Glomerular visceral epithelial cell (primary cell): ENCODE measurements at regions not wholly inside any gene's neighbourhood (a gene's known extent, or its start where the extent isn't known, plus 50 kb on each side); places are given as distances from the start of the nearest gene placed in this dataset.
"Not testable (repeated sequence)": the region's sequence is repeated elsewhere in the genome, so short reads cannot be mapped to it uniquely, and the experiment has no call there.

Experiments
- DNase-seq: peaks from one replicate; pipeline ENCODE4 v3.0.0-alpha.2; 2016; ENCODE audit errors: extremely low spot score

DNA sequence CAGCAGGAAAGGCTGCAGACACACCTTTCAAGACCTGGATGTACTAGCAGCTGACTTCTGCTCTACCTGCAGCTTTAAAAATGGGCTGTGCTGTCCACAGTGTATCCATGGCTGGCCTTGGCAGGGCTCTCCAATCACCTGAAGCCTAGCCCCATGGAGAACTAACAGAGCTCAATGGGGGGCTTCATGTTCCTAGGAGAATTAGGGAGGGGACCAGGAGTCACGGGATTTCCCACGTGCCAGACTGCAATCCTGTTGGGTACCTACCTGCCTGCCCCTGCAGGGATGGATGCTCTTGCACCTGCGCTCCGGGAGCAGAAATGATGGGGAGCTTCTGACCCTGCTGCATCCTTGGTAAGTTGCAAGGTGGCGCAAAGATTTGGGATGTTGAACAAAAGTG lies 462.1 kb downstream of the ICE1 start:
- DNase-seq, result no peak

DNA sequence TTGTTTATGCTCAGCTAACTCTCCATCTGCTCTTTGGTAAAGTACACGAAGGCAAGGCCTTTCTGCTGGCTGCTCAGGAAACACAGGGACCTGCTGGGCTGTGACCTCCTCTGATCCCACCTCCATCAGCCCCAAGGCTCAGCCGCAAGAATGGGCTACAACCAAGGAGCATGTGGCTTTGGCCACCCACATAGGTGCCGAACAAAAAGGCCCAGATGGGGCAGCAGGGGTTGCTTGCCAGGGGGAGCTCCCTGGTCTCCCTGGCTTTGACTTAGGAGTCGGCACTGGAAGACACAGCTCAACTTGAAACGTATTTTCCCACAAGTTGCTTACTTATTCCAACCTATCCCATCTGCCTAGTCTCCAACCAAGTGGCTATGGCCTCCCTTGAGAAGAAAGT lies 461.1 kb downstream of the ICE1 start:
- no peak for DNase-seq

DNA sequence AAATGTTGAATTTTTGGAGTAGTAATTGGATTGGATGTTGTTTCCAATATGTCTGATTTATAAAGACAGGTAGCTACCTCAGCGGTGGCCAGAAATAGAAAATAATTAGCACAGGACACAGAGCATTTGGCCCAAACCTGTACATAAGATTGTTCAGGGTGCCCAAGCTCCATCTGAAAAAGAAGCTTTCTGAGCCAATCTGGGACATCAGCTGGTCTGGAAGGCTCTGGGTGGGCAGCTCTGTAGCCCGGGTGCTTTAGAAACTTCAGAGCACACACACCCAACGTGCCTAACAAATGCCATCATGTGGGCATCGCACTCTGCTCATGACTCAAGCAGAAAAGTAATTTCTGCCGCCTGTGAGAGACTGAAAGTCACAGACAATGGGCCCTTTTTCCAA lies 460.7 kb downstream of the ICE1 start:
- DNase-seq, result no peak

DNA sequence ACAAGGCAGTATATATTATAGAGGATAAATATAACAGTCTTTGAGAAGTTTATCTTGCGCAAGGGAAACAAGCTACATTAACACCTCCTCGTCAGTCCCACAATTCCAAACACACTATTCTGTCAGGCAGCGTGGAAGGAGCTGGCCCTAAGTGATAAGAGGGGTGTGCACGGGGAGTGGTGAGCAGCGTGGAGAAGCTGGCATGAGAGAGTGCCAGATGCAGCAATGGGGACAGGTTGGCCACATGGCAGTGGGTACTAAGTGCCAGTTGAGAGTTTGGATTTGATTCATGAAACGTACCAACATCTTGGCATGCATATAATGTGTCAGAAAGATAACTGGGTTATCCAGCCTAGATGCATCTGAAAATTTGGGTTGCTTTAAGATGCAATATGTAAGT lies 460.2 kb downstream of the ICE1 start:
- no peak for DNase-seq

DNA sequence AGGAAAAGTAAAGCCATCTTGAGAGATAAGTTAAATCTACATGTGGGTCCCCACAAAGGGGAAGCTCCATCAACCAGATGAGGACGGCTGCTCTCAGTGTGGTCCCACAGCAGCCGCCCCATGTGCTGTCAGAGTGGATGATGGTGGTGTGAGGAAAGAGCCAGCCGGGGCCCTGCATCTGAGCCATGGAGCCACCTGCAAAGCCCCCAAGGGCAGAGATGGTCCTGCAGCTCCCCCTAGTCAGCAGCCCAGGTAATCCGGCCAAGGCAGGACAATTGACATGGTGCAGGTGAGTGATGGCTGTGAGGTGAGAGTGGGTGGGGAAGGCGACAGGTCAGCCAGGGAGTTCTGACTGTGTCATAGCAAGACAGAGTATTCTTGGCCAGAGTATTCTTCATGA lies 458.8 kb downstream of the ICE1 start:
- no peak for DNase-seq

DNA sequence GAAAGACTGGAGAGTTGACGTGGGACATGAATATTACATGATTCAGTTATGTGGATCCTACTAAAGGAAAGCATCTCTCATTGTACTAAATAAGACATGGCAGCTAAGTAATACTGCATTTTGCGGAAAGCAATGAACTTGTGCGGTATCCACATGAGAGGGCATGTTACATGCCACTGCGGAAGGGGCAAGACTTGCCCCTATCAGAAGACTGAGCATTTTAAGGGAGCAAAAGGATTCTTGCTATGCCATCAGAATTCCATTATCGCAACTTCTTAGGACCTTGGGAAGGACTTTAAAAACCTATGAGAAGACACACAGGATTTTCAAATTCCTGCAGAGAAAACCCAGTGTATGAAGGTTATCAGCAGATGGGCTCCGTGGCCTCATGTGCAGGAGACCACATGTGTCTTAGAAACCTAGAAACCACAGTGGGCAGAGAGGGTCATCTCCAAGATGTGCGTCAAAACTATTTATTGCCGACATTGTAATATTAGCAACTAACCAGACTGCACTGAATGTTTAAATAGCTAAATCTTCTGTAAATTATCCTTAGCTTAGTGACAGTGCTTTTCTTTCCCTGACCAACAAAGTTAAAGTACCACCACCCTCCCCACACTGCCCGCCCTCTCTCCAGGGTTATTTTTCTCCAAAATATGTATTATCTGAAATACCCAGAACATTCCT lies 457.7 kb downstream of the ICE1 start:
- DNase-seq, result no peak

DNA sequence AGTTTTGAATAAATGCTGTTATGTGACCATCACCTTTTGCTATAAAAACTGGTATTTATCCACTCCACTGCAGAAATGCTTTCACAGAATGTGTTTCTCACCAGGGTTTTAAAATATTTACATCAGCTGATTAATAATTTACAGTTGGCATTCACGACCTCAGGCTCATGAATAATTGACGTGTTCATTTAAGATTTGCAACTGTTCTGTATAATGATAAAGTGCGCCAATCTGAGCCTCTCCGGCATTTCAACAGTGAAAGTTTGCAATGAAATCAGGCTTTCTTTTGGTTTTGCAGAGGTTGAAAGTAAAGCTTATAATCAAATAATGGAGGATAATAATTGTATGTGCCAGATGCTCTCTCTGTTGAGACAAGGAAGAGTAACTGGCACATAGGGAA lies 434.9 kb downstream of the ICE1 start:
- no peak for DNase-seq

DNA sequence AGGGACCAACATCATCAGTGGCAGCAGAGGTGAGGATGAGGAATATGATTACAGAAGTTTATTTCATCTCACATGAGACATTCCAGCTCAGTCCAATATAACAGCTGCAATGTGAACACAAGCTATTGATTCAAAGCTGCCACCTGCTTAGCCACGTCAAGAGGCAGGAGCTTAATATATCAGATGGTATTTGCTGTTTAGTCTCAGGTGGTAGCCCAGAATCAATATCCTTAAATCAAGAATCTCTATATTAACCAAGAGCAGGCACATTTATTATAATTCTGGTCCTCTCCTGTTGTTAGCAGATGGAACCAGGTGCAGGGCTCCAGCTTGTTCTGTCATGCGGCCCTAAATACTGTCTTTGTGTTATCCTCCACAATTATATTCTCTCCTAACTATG lies 431.6 kb downstream of the ICE1 start:
- DNase-seq, result no peak

DNA sequence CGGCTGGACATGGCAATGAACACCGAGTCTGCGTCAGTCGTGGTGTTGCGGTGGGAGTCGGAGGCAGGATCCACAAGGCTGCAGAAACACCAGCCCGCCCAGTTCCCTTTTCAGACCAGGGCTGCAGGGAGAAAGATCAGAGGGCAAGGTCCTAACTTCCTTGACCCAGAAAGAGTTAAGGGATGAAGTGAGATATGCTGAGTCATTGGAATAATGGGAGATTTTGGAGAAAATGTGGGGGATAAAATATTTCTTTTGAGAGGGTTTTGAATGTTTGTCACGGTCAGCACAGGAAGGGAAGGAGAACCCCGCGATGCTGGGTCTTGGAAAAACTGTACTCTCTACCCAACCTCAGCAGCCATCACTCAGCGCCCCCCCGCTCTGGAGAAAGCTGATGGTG lies 416.0 kb downstream of the ICE1 start:
- DNase-seq, result no peak

DNA sequence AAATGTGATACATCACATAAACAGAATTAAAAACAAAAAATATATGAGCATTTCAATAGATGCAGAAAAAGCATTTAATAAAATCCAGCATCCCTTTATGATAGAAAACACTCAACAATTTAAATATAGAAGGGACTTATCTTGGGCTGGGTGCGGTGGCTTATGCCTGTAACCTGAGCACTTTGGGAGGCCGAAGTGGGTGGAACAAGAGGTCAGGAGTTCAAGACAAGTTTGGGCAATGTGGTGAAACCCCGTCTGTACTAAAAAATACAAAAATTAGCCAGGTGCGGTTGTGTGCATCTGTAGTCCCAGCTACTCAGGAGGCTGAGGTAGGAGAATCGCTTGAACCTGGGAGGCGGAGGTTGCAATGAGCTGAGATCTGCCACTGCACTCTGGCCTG lies 409.1 kb downstream of the ICE1 start:
- DNase-seq, result not testable (repeated sequence)

DNA sequence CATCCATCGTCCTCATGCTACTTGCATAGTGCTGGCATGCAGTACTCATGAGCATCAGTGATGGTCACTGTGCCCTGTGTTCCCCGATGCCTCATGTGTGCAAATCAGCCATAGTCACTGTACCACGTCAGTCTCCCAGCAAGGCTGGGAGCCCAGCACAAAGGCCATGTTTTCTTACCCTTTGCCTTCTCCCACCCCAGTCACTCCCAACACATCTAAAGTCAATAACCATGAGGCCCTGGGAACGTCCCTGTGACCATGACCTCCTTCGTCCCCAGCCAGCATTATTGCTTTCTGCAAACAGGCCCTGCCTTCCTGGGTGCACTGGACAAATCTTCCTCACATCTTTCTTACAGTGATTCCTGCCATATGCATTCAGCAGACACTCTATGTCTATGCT lies 406.1 kb downstream of the ICE1 start:
- no peak for DNase-seq

DNA sequence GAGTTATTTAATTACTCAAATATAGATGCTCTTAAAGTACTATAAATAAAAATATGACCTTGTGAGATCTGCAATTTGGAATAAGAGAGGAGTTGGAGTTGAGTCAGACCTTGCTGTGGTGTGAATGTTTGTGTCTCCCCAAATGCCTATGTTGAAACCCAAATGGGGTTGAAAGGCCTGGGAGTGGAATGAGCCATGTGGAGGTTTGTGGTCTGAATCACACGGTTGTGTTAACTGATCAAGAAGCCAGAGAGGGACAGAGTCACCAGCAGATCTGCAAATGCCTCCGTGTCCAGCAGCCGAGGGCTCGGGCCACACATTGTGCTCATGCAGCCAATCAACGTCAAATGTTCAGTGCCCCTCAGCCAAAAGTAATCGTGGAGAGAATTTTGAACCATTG lies 404.4 kb downstream of the ICE1 start:
- peak; percentile 14 for DNase-seq

DNA sequence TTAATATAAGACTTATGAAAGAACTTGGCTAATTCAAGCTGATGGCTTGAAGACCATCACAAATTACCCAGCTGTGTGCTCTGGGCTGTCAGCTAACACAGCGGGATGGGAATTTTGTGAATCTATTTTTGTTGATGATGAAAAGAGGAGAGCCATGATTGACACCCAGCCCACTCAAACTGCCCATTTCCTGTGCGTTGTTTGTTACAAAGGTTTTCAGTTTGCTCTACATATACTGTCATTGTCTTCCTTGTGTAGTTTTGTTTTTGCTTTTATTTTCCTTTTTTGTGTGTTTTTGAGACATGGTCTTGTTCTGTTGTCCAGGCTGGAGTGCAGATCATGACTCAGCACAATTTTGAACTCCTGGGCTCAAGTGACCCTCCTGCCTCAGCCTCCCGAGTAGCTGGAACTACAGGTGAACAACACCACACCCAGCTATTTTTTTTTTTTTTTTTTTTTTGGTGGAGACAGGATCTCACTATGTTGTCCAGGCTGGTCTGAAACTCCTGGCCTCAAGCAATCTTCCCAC lies 400.3 kb downstream of the ICE1 start:
- DNase-seq, result no peak

DNA sequence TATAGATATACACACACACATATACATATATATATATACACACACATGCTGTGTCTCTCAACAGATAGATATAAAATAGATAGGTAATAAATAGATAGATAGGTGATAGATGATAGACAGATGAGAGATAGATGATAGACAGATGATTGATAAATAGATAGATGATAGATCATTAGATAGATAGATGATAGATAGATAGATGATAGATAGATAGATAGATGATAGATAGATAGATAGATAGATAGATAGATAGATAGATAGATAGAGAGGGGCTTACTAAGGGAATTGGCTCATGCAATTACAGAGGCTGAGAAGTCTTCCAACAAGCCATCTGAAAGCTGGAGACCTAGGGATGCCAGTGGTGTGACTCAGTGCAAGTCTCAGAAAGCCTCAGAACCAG lies 394.5 kb downstream of the ICE1 start:
- DNase-seq, result no peak

DNA sequence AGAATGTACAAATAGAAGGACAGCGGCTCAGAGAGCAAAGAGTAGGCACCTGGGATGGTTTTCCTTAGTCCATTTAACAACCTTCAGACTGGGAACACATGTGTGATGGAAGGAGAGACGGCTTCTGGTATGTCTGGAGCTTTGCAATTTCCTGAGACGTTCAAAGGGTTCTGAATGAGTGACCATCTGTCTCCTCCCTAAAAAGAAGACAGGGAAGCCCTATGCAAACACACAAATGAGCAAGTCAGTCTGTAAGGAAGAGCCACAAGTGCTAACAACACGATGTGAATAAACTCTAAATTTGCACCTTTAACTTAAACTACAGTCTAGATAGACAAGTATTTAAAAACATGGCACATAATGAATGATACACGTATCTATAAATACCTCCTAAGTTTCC lies 391.0 kb downstream of the ICE1 start:
- no peak for DNase-seq

DNA sequence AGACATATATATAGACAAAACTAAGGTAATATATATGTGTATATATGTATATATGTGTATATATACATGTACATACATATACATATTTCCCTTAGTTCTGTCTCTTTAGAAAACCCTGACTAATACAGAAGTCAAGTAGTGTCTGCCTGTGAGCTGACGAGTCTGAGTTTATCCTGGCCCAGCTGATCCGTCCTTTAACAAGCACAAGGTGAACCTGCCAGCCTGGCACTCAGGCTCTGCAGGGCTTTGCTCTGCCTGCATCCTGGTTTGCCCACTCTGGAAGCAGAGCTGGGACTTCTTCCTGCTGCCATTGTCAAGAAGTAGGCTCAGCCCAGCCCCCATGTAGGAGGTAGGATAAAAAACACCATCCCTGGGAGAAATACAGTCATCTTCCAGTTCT lies 388.0 kb downstream of the ICE1 start:
- no peak for DNase-seq

DNA sequence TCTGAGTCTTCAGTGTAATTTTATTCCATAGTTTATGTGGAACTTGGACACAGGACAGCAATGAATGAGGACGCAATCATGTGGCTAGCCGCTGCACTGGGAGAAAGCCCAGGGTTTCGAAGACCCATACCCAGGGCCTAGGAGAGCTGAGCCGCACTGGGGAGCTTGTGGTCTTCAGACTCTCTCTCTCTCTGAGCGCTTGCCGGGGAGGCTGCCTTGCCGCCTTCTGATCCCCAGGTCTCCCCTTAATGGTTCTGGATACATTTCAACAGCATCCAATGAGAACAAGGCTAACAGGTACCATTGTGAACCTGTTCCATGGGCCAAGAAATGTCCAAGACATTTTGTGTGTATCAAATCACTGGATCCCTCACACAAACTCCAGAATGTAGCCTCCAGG lies 383.4 kb downstream of the ICE1 start:
- DNase-seq, result no peak

DNA sequence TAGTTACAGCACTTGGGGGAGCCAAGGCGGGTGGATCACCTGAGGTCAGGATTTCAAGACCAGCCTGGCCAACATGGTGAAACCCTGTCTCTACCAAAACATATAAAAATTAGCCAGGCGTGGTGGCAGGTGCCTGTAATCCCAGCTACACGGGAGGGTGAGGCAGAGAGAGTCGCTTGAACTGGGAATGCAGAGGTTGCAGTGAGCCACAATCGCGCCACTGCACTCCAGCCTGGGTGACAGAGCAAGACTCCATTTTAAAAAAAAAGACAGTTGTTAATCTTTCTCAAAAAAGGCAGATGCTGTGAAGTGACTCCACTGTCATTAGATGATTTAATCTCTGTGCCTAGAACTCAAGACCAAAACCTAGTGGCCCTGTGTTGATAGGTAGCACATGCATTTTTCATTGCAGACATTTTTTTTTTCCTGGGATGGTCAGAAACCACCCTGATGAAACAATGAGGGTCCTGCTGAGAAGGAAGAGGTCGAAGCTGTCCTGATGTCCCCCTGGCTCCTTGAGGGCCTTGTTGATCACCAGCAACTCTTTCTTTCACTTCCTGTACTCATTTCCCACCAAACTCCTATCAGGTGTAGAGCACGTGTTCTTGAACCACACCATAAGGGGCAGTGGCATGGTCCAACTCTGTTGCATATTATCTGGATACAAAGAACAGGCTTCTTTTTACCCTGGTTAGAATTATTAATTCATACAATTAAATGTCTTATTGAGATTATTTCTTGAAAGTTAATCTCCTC lies 382.2 kb downstream of the ICE1 start:
- DNase-seq, result no peak

DNA sequence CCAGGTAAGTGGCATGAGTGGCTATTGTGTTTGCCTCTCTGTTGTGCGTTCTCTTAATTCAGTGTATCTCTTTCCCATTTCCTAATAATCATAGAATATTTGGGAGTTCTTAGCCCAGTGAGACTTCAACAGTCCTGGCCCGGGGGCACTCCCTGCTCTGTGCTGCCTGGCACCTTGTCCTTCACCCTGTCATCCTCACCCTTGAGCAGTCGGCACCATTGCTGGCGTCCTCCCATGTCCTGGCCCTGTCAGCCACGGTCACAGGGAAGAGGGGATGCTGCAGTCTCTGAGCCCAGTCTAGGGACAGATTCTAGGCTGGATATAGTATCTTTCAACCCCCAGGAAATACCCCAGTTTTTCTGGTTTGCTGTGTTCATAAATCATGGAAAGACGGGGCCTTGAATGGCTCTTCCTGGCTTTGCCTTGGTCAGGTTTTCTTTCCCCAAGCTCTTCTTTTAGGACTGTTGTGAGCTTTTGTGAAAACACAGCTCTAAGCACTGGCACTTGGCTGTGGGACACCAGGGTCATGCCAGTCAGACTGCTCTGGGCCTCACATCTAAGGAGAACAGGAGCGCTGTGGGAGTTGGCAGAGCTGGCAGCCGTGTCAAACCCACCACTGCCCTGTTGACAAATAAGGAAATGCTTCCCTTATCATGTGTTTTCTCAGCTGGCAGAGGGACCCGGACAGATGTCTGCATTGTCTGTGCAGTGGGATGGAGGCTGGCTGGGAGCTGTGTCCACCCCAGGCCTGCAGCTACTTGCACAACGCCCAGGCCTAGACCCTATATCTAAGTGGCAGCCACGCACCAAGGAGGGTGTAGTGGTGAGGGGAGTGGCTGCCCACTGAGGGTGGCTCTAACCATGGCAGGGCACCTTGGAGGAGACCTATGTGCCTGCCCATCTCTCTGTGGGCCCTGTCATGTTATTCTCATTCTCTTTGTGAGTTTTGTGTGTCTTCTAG lies 378.6 kb downstream of the ICE1 start:
- no peak for DNase-seq

DNA sequence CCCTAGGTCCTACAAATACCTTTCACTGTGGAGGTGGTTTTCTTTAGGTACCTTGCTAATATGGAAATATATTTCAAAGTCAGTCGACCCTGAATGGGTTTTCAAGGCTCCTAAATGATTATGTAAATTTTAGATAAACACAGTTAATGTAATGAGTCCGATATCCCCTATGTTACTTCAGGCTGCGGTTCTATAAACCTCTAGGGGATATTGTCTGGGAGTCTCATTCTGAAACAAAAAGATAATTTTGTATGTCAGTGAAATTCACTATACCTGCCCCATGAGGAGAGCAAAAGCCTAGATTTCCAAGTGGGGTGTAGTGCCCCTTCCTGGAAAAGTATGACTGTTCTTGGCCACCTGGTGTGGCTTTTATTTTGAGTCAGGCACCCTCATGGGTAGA lies 377.3 kb downstream of the ICE1 start:
- no peak for DNase-seq

DNA sequence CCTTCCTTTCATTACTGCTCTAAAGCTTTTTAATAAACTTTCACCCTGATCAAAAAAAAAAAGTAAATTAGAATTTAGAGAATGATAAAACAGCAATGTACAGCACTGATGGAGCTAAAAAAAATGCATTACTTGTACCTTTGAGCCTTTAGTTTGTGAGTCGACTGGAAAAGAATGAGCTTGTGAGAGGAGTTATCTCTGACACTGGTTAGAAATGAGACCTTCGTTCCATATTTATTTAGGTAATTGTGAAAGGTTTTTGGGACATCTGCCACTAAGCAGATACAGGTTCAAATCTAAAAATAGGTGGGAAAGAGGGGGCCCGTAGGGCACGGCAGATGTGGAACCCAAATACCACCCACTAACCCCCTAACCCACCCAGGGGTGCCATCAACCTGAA lies 376.8 kb downstream of the ICE1 start:
- DNase-seq, result no peak

DNA sequence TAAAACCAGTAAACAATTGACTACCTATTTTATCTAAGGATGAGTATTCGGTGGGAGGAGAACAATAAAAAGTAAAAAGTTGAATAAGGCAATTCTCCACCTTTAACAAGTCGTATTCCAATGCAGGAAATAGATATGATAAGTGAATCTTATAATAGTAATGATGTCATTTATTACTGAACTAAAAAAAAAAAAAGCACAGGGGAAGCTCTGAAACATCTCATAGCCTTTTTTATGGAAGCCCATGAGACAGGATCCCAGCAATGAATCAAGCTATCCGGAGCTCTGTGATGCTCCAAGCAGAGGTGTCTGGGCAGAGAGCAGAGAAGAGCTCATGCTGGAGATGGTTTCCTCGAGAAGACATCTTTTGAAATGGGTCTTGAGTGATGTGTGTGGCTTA lies 376.0 kb downstream of the ICE1 start:
- no peak for DNase-seq
